DMS 273 treated with DMSO at 0.1 percent for 48 hours (cell line): ENCODE measurements at regions not wholly inside any gene's neighbourhood (a gene's known extent, or its start where the extent isn't known, plus 50 kb on each side); places are given as distances from the start of the nearest gene placed in this dataset.
A peak's percentile ranks its signal among the peaks of the same experiment; 100 is the strongest.
"Not testable (repeated sequence)": the region's sequence is repeated elsewhere in the genome, so short reads cannot be mapped to it uniquely, and the experiment has no call there.

Experiments
- DNase-seq: peaks from one replicate; lab custom pipeline; 2025; lab: John Stamatoyannopoulos, UW

GRCh38 chr14:103186909-103187586 lies 63.8 kb downstream of the TNFAIP2 start:
- DNase-seq: no peak

- DNase-seq: no peak
Measured at GRCh38 chr14:103187911-103188310, 64.7 kb downstream of the TNFAIP2 start.

GRCh38 chr14:103188810-103189480 lies 65.7 kb downstream of the TNFAIP2 start:
- no peak for DNase-seq

GRCh38 chr14:103189481-103190470 lies 66.5 kb downstream of the TNFAIP2 start:
- DNase-seq: no peak

- DNase-seq: no peak
Measured at GRCh38 chr14:103190741-103191140, 67.5 kb downstream of the TNFAIP2 start.

GRCh38 chr14:103191844-103192243 lies 68.6 kb downstream of the TNFAIP2 start:
- DNase-seq: no peak

GRCh38 chr14:103192246-103192840 lies 69.1 kb downstream of the TNFAIP2 start:
- no peak for DNase-seq

GRCh38 chr14:103192861-103193260 lies 69.6 kb downstream of the TNFAIP2 start:
- DNase-seq: not testable (repeated sequence)

GRCh38 chr14:103193491-103193890 lies 70.2 kb downstream of the TNFAIP2 start:
- not testable (repeated sequence) for DNase-seq

- DNase-seq: no peak
Measured at GRCh38 chr14:103194256-103195045, 71.2 kb downstream of the TNFAIP2 start.

GRCh38 chr14:103195828-103196615 lies 72.8 kb downstream of the TNFAIP2 start:
- DNase-seq: no peak

- DNase-seq: no peak
Measured at GRCh38 chr14:103196716-103197115, 73.5 kb downstream of the TNFAIP2 start.

- DNase-seq: no peak
Measured at GRCh38 chr14:103198131-103199105, 75.2 kb downstream of the TNFAIP2 start.

- DNase-seq: no peak
Measured at GRCh38 chr14:103199124-103199523, 75.9 kb downstream of the TNFAIP2 start.

- no peak for DNase-seq
Measured at GRCh38 chr14:103201801-103202200, 78.5 kb downstream of the TNFAIP2 start.

GRCh38 chr14:103204852-103205540 lies 81.7 kb downstream of the TNFAIP2 start:
- DNase-seq: peak; percentile 69

- DNase-seq: no peak
Measured at GRCh38 chr14:103205541-103205906, 82.3 kb downstream of the TNFAIP2 start.

- no peak for DNase-seq
Measured at GRCh38 chr14:103206023-103206481, 82.8 kb downstream of the TNFAIP2 start.
